H1 (cell line): ENCODE measurements at regions not wholly inside any gene's neighbourhood (a gene's known extent, or its start where the extent isn't known, plus 50 kb on each side); places are given as distances from the start of the nearest gene placed in this dataset.

Source experiments
- CTCF ChIA-PET: fragments of 300-600 bp; sonication (Branson Sonifier 250); formaldehyde crosslinking; loops from one replicate; lab custom pipeline; 2021; ENCODE audit not compliant: partially characterized antibody; lab: Charles Lee
- POLR2A ChIA-PET: fragments of 300-600 bp; sonication (Branson Sonifier 250); formaldehyde crosslinking; loops from one replicate; lab custom pipeline; 2021; ENCODE audit warnings: inconsistent platforms; ENCODE audit not compliant: partially characterized antibody; lab: Charles Lee
- DNase-seq, 2 experiments: peaks; one replicate each; pipeline versions ENCODE4 v3.0.0 to v3.0.0-alpha.2; 2010 to 2022; ENCODE audit warnings: low spot score in 2 of 2, low read depth in 1 of 2, mixed read lengths in 1 of 2
- FAIRE-seq: peaks from 2 replicates; lab custom pipeline; 2011; peaks lifted over from hg19 to GRCh38; lab: Jason Lieb, UNC
- H2AFZ ChIP-seq: 2 replicates; pipeline ENCODE4 v1.8.1; 2012; ENCODE audit warnings: low read length, inconsistent platforms
- H2AK5ac ChIP-seq: 2 replicates; pipeline ENCODE4 v1.6.1; 2013; ENCODE audit warnings: low read depth, low read length
- H2BK120ac ChIP-seq: replicated peaks from 2 replicates; pipeline ENCODE3; 2013; ENCODE audit warnings: low read depth, low read length, inconsistent platforms
- H2BK12ac ChIP-seq: 2 replicates; pipeline ENCODE4 v1.6.1; 2013; ENCODE audit warnings: low read depth, low read length
- H2BK15ac ChIP-seq: 2 replicates; pipeline ENCODE4 v1.6.1; 2013; ENCODE audit warnings: low read length
- H2BK20ac ChIP-seq: 2 replicates; pipeline ENCODE4 v1.6.1; 2013; ENCODE audit warnings: low read length
- H2BK5ac ChIP-seq: 2 replicates; pipeline ENCODE4 v1.6.1; 2013; ENCODE audit warnings: low read depth, low read length
- H3K14ac ChIP-seq: 2 replicates; pipeline ENCODE4 v1.6.1; 2013; ENCODE audit warnings: inconsistent platforms; ENCODE audit not compliant: insufficient read length
- H3K18ac ChIP-seq: 2 replicates; pipeline ENCODE4 v1.6.1; 2013; ENCODE audit warnings: low read length; ENCODE audit errors: extremely low read depth
- H3K23ac ChIP-seq: 2 replicates; pipeline ENCODE4 v1.6.1; 2013; ENCODE audit warnings: inconsistent platforms; ENCODE audit not compliant: insufficient read length
- H3K23me2 ChIP-seq: 2 replicates; pipeline ENCODE4 v1.6.1; 2013; ENCODE audit warnings: low read depth, low read length
- H3K27ac ChIP-seq: 2 replicates; pipeline ENCODE4 v1.6.1; 2011; ENCODE audit warnings: low read depth, low read length, inconsistent platforms
- H3K27me3 ChIP-seq, 4 experiments: replicated peaks in 1 of 4; 1 replicate in 1 of 4; 2 replicates in 3 of 4; pipeline versions ENCODE4 v1.6.1 to v1.8.1; 2011 to 2013; ENCODE audit warnings: low read length in 3 of 4, mild to moderate bottlenecking in 3 of 4, inconsistent platforms in 2 of 4, mixed read lengths in 2 of 4, moderate library complexity in 1 of 4; ENCODE audit not compliant: control insufficient read depth in 3 of 4, insufficient read depth in 3 of 4; ENCODE audit errors: extremely low read depth in 1 of 4
- H3K36me3 ChIP-seq, 4 experiments: 2 replicates each; pipeline versions ENCODE4 v1.6.1 to v1.8.1; 2011 to 2013; ENCODE audit warnings: mild to moderate bottlenecking in 4 of 4, low read length in 3 of 4, moderate library complexity in 2 of 4, control low read depth in 1 of 4, inconsistent platforms in 1 of 4; ENCODE audit not compliant: insufficient read depth in 4 of 4, control insufficient read depth in 2 of 4
- H3K4ac ChIP-seq: replicated peaks from 2 replicates; pipeline ENCODE3; 2013; ENCODE audit warnings: low read length, low read depth, mixed read lengths, inconsistent platforms; ENCODE audit not compliant: insufficient read length
- H3K4me1 ChIP-seq, 4 experiments: replicated peaks in 1 of 4; 1 replicate in 1 of 4; 2 replicates in 3 of 4; pipeline versions ENCODE4 v1.6.1 to v1.8.1; 2011 to 2013; ENCODE audit warnings: low read length in 3 of 4, inconsistent platforms in 2 of 4, mixed read lengths in 1 of 4; ENCODE audit not compliant: insufficient read depth in 4 of 4, control insufficient read depth in 3 of 4
- H3K4me2 ChIP-seq, 2 experiments: 2 replicates each; pipeline versions ENCODE4 v1.6.1 to v1.8.1; 2011 to 2013; ENCODE audit warnings: low read depth in 2 of 2, low read length in 2 of 2, control low read depth in 1 of 2, inconsistent platforms in 1 of 2, mild to moderate bottlenecking in 1 of 2; ENCODE audit not compliant: insufficient read depth in 1 of 2
- H3K4me3 ChIP-seq, 4 experiments: fragments of 200-600, 300-600 bp in 1 of 4; sonication (generic), shearing (Covaris generic), sonication (Bioruptor Twin) in 1 of 4; 2 replicates each; pipeline versions ENCODE4 v1.5.1 to v1.8.1; 2011 to 2016; ENCODE audit warnings: low read length in 4 of 4, low read depth in 3 of 4, control low read depth in 2 of 4, inconsistent platforms in 2 of 4, mild to moderate bottlenecking in 2 of 4, mixed read lengths in 1 of 4, moderate library complexity in 1 of 4; ENCODE audit not compliant: insufficient read depth in 2 of 4; ENCODE audit errors: extremely low read depth in 1 of 4
- H3K56ac ChIP-seq: replicated peaks from 2 replicates; pipeline ENCODE3; 2013; ENCODE audit warnings: low read depth, mild to moderate bottlenecking, mixed read lengths, low read length, inconsistent platforms; ENCODE audit not compliant: insufficient read length
- H3K79me1 ChIP-seq: 2 replicates; pipeline ENCODE4 v1.6.1; 2013; ENCODE audit warnings: low read depth, low read length, control low read depth
- H3K79me2 ChIP-seq, 2 experiments: 2 replicates each; pipeline versions ENCODE4 v1.6.1 to v1.8.1; 2012 to 2013; ENCODE audit warnings: low read length in 2 of 2, mild to moderate bottlenecking in 2 of 2, inconsistent platforms in 1 of 2; ENCODE audit not compliant: insufficient read depth in 2 of 2, control insufficient read depth in 1 of 2
- H3K9ac ChIP-seq, 4 experiments: replicated peaks in 1 of 4; 1 replicate in 1 of 4; 2 replicates in 3 of 4; pipeline versions ENCODE4 v1.6.1 to v1.8.1; 2011 to 2013; ENCODE audit warnings: low read depth in 3 of 4, low read length in 3 of 4, control low read depth in 2 of 4, mild to moderate bottlenecking in 2 of 4, moderate library complexity in 2 of 4, inconsistent platforms in 1 of 4; ENCODE audit errors: extremely low read depth in 1 of 4
- H3K9me3 ChIP-seq, 2 experiments: 2 replicates each; pipeline versions ENCODE4 v1.6.1 to v1.8.1; 2012 to 2013; ENCODE audit warnings: mild to moderate bottlenecking in 2 of 2, moderate library complexity in 2 of 2, control low read depth in 1 of 2, inconsistent platforms in 1 of 2, low read depth in 1 of 2, low read length in 1 of 2, mixed read lengths in 1 of 2; ENCODE audit not compliant: insufficient read depth in 2 of 2
- H4K20me1 ChIP-seq, 2 experiments: replicated peaks in 1 of 2; 2 replicates each; pipeline versions ENCODE3 to v1.8.1; 2011 to 2013; ENCODE audit warnings: inconsistent platforms in 2 of 2, low read length in 2 of 2, mild to moderate bottlenecking in 1 of 2; ENCODE audit not compliant: insufficient read depth in 2 of 2, control insufficient read depth in 1 of 2
- H4K5ac ChIP-seq: 2 replicates; pipeline ENCODE4 v1.6.1; 2013; ENCODE audit warnings: low read length, low read depth, mixed read lengths, inconsistent platforms; ENCODE audit not compliant: insufficient read length
- H4K8ac ChIP-seq: 2 replicates; pipeline ENCODE4 v1.8.0; 2013; ENCODE audit warnings: mild to moderate bottlenecking, moderate library complexity, low read length, inconsistent platforms; ENCODE audit not compliant: insufficient read depth; ENCODE audit errors: extremely low read depth
- H4K91ac ChIP-seq: replicated peaks from 2 replicates; pipeline ENCODE3; 2013; ENCODE audit warnings: low read length, mixed read lengths, inconsistent platforms; ENCODE audit not compliant: insufficient read length
- ASH2L ChIP-seq: fragments of 200-600, 300-600 bp; sonication (generic); IDR thresholded peaks from one replicate; pipeline ENCODE4 v1.7.1; 2017; ENCODE audit warnings: low read length
- BACH1 ChIP-seq: IDR thresholded peaks from 2 replicates; pipeline ENCODE4 v1.6.1; 2012; ENCODE audit warnings: low read length, improper control_type of control experiment
- CBX5 ChIP-seq: fragments of 300-800, 300-1000 bp; sonication (generic); IDR thresholded peaks from 2 replicates; pipeline ENCODE4 v1.7.1; 2016; ENCODE audit warnings: antibody characterized with exemption, low read length, low read depth
- CHD1 ChIP-seq: IDR thresholded peaks from 2 replicates; pipeline ENCODE4 v1.6.1; 2012; ENCODE audit warnings: low read depth, low read length, improper control_type of control experiment
- FOSL1 ChIP-seq: IDR thresholded peaks from 2 replicates; pipeline ENCODE4 v1.6.1; 2011; ENCODE audit warnings: mild to moderate bottlenecking, low read depth, low read length, moderate library complexity; ENCODE audit not compliant: insufficient read depth
- GABPA ChIP-seq: IDR thresholded peaks from 2 replicates; pipeline ENCODE4 v1.6.1; 2011; ENCODE audit warnings: mild to moderate bottlenecking, low read length, moderate library complexity, borderline replicate concordance; ENCODE audit not compliant: insufficient read depth
- KDM4A ChIP-seq: IDR thresholded peaks from one replicate; pipeline ENCODE4 v1.7.1; 2012; ENCODE audit warnings: low read depth, mild to moderate bottlenecking, moderate library complexity, low read length, inconsistent platforms; ENCODE audit not compliant: severe bottlenecking
- MAFK ChIP-seq: IDR thresholded peaks from 2 replicates; pipeline ENCODE4 v1.6.1; 2012; ENCODE audit warnings: low read depth, mild to moderate bottlenecking, improper control_type of control experiment, low read length
- RAD21 ChIP-seq, 2 experiments: IDR thresholded peaks in 1 of 2; conservative IDR thresholded peaks in 1 of 2; 2 replicates each; pipeline ENCODE4 v1.6.1; 2011; ENCODE audit warnings: low read depth in 2 of 2, low read length in 2 of 2, improper control_type of control experiment in 1 of 2, inconsistent platforms in 1 of 2, mild to moderate bottlenecking in 1 of 2, moderate library complexity in 1 of 2
- SP1 ChIP-seq: IDR thresholded peaks from 2 replicates; pipeline ENCODE4 v1.6.1; 2011; ENCODE audit warnings: low read depth, low read length
- SRF ChIP-seq: IDR thresholded peaks from 2 replicates; pipeline ENCODE4 v1.6.1; 2011; ENCODE audit warnings: mild to moderate bottlenecking, low read depth, low read length, moderate library complexity
- SUZ12 ChIP-seq: fragments of 200-600 bp; sonication (generic); IDR thresholded peaks from 2 replicates; pipeline ENCODE4 v1.6.1; 2012; ENCODE audit warnings: mild to moderate bottlenecking, inconsistent platforms, low read length, moderate library complexity, mixed read lengths
- TAF1 ChIP-seq: IDR thresholded peaks from 2 replicates; pipeline ENCODE4 v1.6.1; 2011; ENCODE audit warnings: mild to moderate bottlenecking, low read depth, low read length
- TEAD4 ChIP-seq: IDR thresholded peaks from 2 replicates; pipeline ENCODE4 v1.6.1; 2012; ENCODE audit warnings: low read depth, low read length, inconsistent platforms, mixed read lengths
- ZNF274 ChIP-seq: IDR thresholded peaks from 2 replicates; pipeline ENCODE4 v1.7.0; 2012; ENCODE audit warnings: low read length, borderline replicate concordance; ENCODE audit errors: extremely low read depth
- WGBS, 2 experiments: shearing (Covaris generic) in 1 of 2; methylation state at CpG; one replicate each; pipeline versions ENCODE4 v1.1.6 to v1.1.7; 2013 to 2015; ENCODE audit warnings: low lambda C conversion rate in 2 of 2, mixed read lengths in 2 of 2, inconsistent platforms in 1 of 2, low coverage in 1 of 2, missing lambda C conversion rate in 1 of 2; ENCODE audit not compliant: insufficient replicate concordance in 2 of 2, insufficient coverage in 1 of 2, insufficient read length in 1 of 2; ENCODE audit errors: extremely low coverage in 1 of 2, missing lambda C conversion rate in 1 of 2; 5-methylcytosine and 5-hydroxymethylcytosine counted together

GRCh38 chr6:169164451-169164850, 89.2 kb downstream of the THBS2 start:
- CTCF ChIA-PET = interaction anchor here (0.6 to 0.7 kb wide), 2 partner anchors 110 to 343 kb away, joined by 3 read pairs; no protein-coding TSS in a partner anchor
- H3K56ac ChIP-seq = no peak overlapping the region
- H3K23ac ChIP-seq = no peak overlapping the region
- H2AK5ac ChIP-seq = no peak overlapping the region
- peaks cover 0 to 3% of the 10 kb centered on the region in 2 experiments; a peak in 1 of 4 replicates for H3K9me3 ChIP-seq
- H4K20me1 ChIP-seq = no peaks in the 10 kb centered on the region
- H3K14ac ChIP-seq = no peak overlapping the region
- no peak overlapping the region for H3K27ac ChIP-seq
- POLR2A ChIA-PET = no interaction called here
- H2BK120ac ChIP-seq = no peak overlapping the region
- no peak overlapping the region for H2BK20ac ChIP-seq
- H3K36me3 ChIP-seq = no peaks in the 10 kb centered on the region
- no peak overlapping the region for H3K18ac ChIP-seq
- no peak for FAIRE-seq
- H3K79me2 ChIP-seq = no peaks in the 10 kb centered on the region
- H4K5ac ChIP-seq = no peak overlapping the region
- H3K23me2 ChIP-seq = no peaks in the 10 kb centered on the region
- H2BK15ac ChIP-seq = no peak overlapping the region
- H3K4me1 ChIP-seq = no peaks in the 10 kb centered on the region
- no peak overlapping the region for H4K91ac ChIP-seq
- no peak overlapping the region for H3K4me2 ChIP-seq
- no peak overlapping the region for H2AFZ ChIP-seq
- H3K4ac ChIP-seq = no peak overlapping the region
- H3K4me3 ChIP-seq = no peak overlapping the region
- H3K27me3 ChIP-seq = no peaks in the 10 kb centered on the region
- 89% methylated on average over 5 of the region's 5 CpGs; no CpG with 5 or more reads in 1 of the 2 experiments for WGBS, 2 experiments
- H3K9ac ChIP-seq = no peak overlapping the region
- H3K79me1 ChIP-seq = no peaks in the 10 kb centered on the region
- no peak overlapping the region for H2BK12ac ChIP-seq
- no peak for DNase-seq
- H4K8ac ChIP-seq = no peak overlapping the region
- no peak overlapping the region for H2BK5ac ChIP-seq
- TF ChIP-seq FOSL1 (no peak), MAFK (no peak), ASH2L (no peak), ZNF274 (no peak), TEAD4 (no peak), SRF (no peak), SP1 (no peak), TAF1 (no peak), BACH1 (no peak), GABPA (no peak), KDM4A (no peak), RAD21 (IDR thresholded peaks at IDR 0.05 in 1 of 2, conservative IDR thresholded peaks at IDR 0.05 in 1 of 2; ENCODE audit: low read depth in 2 of 2, low read length in 2 of 2) (no peak), CBX5 (no peak), CHD1 (no peak), SUZ12 (no peak)
